Adrenal gland (tissue), 9 donors: ENCODE measurements at regions not wholly inside any gene's neighbourhood (a gene's known extent, or its start where the extent isn't known, plus 50 kb on each side); places are given as distances from the start of the nearest gene placed in this dataset.

Experiments used
- DNase-seq, 7 donors: peaks; one replicate each; pipeline ENCODE4 v3.0.0-alpha.2; 2019 to 2020
- H3K27ac ChIP-seq, 5 donors: fragments of 200-600 bp; sonication (generic) in 4 of 5; 1 replicate in 3 of 5; 2 replicates in 2 of 5; pipeline versions ENCODE4 v1.5.1 to v1.8.0; 2016 to 2020; ENCODE audit warnings: mild to moderate bottlenecking in 1 of 5
- H3K27me3 ChIP-seq: fragments of 200-600 bp; 2 replicates; pipeline ENCODE4 v1.8.0; 2021
- H3K36me3 ChIP-seq, 2 donors: fragments of 200-600 bp; replicated peaks in 1 of 2; 1 replicate in 1 of 2; 2 replicates in 1 of 2; pipeline versions ENCODE4 v1.5.1 to v1.8.0; 2018 to 2022
- H3K4me1 ChIP-seq, 2 donors: fragments of 200-600 bp; replicated peaks in 1 of 2; 1 replicate in 1 of 2; 2 replicates in 1 of 2; pipeline versions ENCODE4 v1.5.1 to v1.8.0; 2018 to 2021
- H3K4me3 ChIP-seq, 4 donors: fragments of 200-600 bp; sonication (generic) in 3 of 4; one replicate each; pipeline ENCODE4 v1.5.1; 2016 to 2018
- H3K9me3 ChIP-seq, 3 donors: fragments of 200-600 bp; sonication (generic) in 1 of 3; replicated peaks in 1 of 3; 1 replicate in 2 of 3; 2 replicates in 1 of 3; pipeline versions ENCODE4 v1.5.1 to v1.8.0; 2016 to 2021
- POLR2A ChIP-seq, 2 donors: fragments of 450-650 bp; IDR thresholded peaks; one replicate each; pipeline ENCODE4 v1.6.1; 2017; ENCODE audit warnings: antibody characterized with exemption in 2 of 2, mild to moderate bottlenecking in 2 of 2, moderate library complexity in 1 of 2
- WGBS, 4 donors: extraction: QIAGEN DNeasy Blood & Tissue Kit in 2 of 4; methylation state at CpG; one replicate each; pipeline versions ENCODE4 v1.1.5 to v1.1.7; 2013 to 2017; 5-methylcytosine and 5-hydroxymethylcytosine counted together
- intact Hi-C, 2 donors: fragments of 100-400 bp; cut with DNase I; formaldehyde crosslinking; loops; one replicate each; pipeline versions ENCODE4 v1.14.1 to v1.15.0; 2022 to 2023
- TF ChIP-seq, protein P1 (sequence below), 6 experiments: fragments of 450-650 bp in 4 of 6; fragments of 200-600 bp in 2 of 6; sonication (generic) in 1 of 6; IDR thresholded peaks; 1 replicate in 5 of 6; 2 replicates in 1 of 6; pipeline versions ENCODE4 v1.5.1 to v1.8.0; 2016 to 2021; ENCODE audit warnings: antibody characterized with exemption in 6 of 6, mild to moderate bottlenecking in 2 of 6, moderate library complexity in 1 of 6
- donor health status: healthy with polysubstance abuse.
- donor health status: Bipolar disorder and iron deficiency.
- donor health status: DM: yes; HTN: yes; CAD: no.
- donor health status: DM: no; HTN: no; CAD: no.
- donor health status: DM: no; HTN: no; CAD: no.

DNA sequence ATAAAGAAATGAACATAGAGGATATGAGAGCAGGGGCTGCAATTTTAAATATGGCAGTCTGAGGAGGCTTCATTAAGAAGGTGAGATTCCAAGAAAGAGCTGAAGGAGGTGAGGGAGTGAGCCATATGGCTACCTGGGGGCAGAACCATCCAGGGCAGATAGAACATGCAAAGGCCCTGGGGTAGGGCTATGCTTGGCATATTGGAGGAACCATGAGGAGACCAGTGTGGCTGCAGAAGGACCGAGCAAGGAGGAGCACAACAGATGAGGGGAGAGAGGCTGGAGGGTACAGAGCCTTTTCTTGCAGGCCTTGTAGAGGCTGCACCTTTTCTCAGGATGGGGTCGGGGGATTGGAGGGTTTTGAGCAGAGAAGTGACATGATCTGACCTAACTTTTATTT, 69.5 kb upstream of the GATA6 start:
- intact Hi-C loops, result loop anchor here (10.0 kb wide), 2 partner anchors 65 to 95 kb away; partner anchors contain the start of gene GATA6 (in 1 of the 2)
- Histone ChIP-seq H3K36me3 (no peaks in the 10 kb centered on the region), H3K4me3 (no peak overlapping the region), H3K27ac (no peak overlapping the region), H3K27me3 (no peaks in the 10 kb centered on the region), H3K9me3 (no peaks in the 10 kb centered on the region), H3K4me1 (peaks cover 0 to 5% of the 10 kb centered on the region in 2 donors)
- TF ChIP-seq, protein P1, sequence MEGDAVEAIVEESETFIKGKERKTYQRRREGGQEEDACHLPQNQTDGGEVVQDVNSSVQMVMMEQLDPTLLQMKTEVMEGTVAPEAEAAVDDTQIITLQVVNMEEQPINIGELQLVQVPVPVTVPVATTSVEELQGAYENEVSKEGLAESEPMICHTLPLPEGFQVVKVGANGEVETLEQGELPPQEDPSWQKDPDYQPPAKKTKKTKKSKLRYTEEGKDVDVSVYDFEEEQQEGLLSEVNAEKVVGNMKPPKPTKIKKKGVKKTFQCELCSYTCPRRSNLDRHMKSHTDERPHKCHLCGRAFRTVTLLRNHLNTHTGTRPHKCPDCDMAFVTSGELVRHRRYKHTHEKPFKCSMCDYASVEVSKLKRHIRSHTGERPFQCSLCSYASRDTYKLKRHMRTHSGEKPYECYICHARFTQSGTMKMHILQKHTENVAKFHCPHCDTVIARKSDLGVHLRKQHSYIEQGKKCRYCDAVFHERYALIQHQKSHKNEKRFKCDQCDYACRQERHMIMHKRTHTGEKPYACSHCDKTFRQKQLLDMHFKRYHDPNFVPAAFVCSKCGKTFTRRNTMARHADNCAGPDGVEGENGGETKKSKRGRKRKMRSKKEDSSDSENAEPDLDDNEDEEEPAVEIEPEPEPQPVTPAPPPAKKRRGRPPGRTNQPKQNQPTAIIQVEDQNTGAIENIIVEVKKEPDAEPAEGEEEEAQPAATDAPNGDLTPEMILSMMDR (IDR thresholded peaks at IDR 0.05), result no peak
- no peak for TF ChIP-seq POLR2A (IDR thresholded peaks at IDR 0.05)
- 90 to 95% (median 93%) methylated on average over 2 of the region's 2 CpGs for WGBS, 4 donors
- no peak for DNase-seq

DNA sequence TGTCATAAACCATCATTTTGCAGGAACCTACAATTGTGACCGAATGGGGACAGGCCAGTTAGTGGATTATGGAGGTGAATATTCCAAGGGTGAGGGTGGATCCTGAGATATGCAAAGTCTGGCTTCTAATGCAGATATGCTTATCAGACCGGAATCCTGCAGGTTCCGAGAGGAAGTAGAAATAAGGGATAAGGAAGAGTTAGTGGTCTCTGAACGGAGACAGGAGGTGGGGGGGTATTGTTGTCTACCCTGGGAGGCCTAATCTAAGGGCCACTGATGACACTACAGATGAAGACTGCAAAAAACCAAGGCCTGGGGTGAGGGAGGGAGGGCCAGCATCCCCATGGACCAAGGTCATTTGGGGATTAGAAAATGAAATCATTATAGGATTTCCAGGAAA, 67.7 kb upstream of the GATA6 start:
- no peaks in the 10 kb centered on the region for H3K9me3 ChIP-seq
- intact Hi-C loops, result loop anchor here (10.0 kb wide), 2 partner anchors 63 to 97 kb away; partner anchors contain the start of gene GATA6 (in 1 of the 2)
- H3K27me3 ChIP-seq, result no peaks in the 10 kb centered on the region
- no peak overlapping the region for H3K4me3 ChIP-seq
- DNase-seq, result no peak
- TF ChIP-seq, protein P1 (IDR thresholded peaks at IDR 0.05), result no peak
- no peak for TF ChIP-seq POLR2A (IDR thresholded peaks at IDR 0.05)
- H3K27ac ChIP-seq, result no peak overlapping the region
- H3K4me1 ChIP-seq, result peaks cover 0 to 5% of the 10 kb centered on the region in 2 donors
- H3K36me3 ChIP-seq, result no peaks in the 10 kb centered on the region
- 87 to 98% (median 94%) methylated on average over 4 of the region's 4 CpGs for WGBS, 4 donors

DNA sequence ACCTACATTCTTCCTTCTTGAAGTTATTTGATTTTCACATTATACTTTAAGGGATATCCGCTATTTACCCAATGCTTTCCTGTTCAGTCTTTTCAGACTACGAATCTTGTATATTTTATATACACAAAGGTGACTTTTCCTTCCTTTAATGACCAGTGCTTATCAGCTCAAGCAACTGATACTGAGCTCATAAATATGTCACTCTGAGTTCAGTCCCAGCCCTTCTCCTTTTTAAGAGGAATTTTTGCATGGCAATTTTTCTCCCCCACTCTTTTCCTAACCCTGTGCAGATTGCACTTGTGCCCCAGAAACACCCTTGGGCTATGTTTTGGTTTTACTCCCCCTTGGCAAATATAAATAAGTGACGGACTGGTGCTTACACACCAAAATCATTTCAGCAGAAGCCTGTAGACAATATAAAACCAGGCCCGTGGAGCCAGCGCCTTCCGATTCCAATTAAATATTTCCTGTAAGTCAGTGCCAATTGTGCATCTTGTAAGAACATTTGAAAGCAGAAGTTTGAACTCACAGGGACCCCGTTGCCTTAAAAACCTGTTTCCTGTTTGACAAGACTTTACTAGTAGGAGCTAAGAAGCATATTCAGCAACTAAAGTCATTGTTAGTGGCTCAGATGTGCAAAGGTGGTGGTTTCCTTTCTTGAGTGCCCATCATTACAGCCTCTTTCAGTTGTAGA, 66.3 kb upstream of the GATA6 start:
- Histone ChIP-seq H3K4me1 (peaks cover 0 to under 1% of the 10 kb centered on the region in 2 donors), H3K27me3 (no peaks in the 10 kb centered on the region), H3K27ac (no peak overlapping the region), H3K4me3 (no peak overlapping the region), H3K9me3 (no peaks in the 10 kb centered on the region), H3K36me3 (no peaks in the 10 kb centered on the region)
- intact Hi-C loops, result loop anchor here (10.0 kb wide), 2 partner anchors 62 to 98 kb away; partner anchors contain the start of gene GATA6 (in 1 of the 2)
- WGBS, 4 donors, result 56 to 62% (median 58%) methylated on average over 7 of the region's 7 CpGs
- TF ChIP-seq, protein P1 (IDR thresholded peaks at IDR 0.05), result no peak
- no peak for TF ChIP-seq POLR2A (IDR thresholded peaks at IDR 0.05)
- DNase-seq, result peak in 4 of 7 donors; percentile 27 to 72 (median 41)

DNA sequence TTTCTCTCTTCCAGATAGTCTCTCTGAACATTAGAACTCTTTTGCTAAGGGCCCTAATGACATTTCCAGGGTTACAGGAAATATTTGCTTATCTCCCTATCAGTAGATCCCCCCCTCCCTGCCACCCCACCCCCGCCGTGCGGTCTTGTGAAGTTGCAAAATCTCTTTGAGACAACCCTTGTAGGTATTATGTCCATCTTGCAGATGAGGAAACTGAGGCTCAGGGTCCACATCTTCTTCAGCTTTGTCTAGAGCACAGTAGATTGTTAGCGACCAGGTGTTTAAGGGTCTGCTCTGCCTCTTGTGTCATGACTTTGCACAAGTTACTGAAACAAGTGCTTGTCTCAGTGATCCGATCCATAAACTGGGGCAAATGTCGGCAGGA, 65.8 kb upstream of the GATA6 start:
- 71 to 84% (median 79%) methylated on average over 6 of the region's 6 CpGs for WGBS, 4 donors
- intact Hi-C loops, result loop anchor here (10.0 kb wide), 2 partner anchors 61 to 99 kb away; partner anchors contain the start of gene GATA6 (in 1 of the 2)
- H3K4me1 ChIP-seq, result no peaks in the 10 kb centered on the region

More for the DNA sequence above, 65.8 kb upstream of the GATA6 start:
- TF ChIP-seq, protein P1 (IDR thresholded peaks at IDR 0.05), result no peak
- TF ChIP-seq POLR2A (IDR thresholded peaks at IDR 0.05), result no peak
- no peaks in the 10 kb centered on the region for H3K9me3 ChIP-seq
- no peak for DNase-seq
- H3K36me3 ChIP-seq, result no peaks in the 10 kb centered on the region
- H3K4me3 ChIP-seq, result no peak overlapping the region
- H3K27me3 ChIP-seq, result no peaks in the 10 kb centered on the region
- no peak overlapping the region for H3K27ac ChIP-seq
